HS-5 (cell line): ENCODE measurements at regions not wholly inside any gene's neighbourhood (a gene's known extent, or its start where the extent isn't known, plus 50 kb on each side); places are given as distances from the start of the nearest gene placed in this dataset.
"Not testable (repeated sequence)": the region's sequence is repeated elsewhere in the genome, so short reads cannot be mapped to it uniquely, and the experiment has no call there.

ENCODE experiments used
- DNase-seq: peaks from one replicate; pipeline ENCODE4 v3.0.0-alpha.2; 2012; ENCODE audit warnings: low read depth

GRCh38 chr4:79175716-79176115 lies 150.1 kb downstream of the NAA11 start:
- DNase-seq, result no peak

- peak; percentile 20 for DNase-seq
Observed at GRCh38 chr4:79174490-79175252, 151.2 kb downstream of the NAA11 start.

DNA sequence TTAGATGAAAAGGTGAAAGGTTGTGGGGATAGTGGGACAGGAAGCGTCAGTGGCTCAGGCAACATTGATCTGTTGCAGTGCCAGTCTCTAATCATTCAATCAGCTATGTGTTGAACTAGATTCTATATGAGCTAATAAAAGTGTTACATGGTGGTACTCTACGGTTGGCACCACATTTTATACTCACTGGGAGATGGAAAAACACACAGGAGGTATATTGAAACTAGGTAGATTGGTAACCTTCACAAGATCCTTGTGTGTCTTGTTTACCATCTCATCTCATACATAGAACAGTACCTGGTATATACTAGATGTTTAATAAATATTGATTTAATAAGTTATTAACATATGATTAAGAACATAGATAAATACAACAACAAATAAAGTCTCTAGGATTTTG lies 152.7 kb downstream of the NAA11 start:
- no peak for DNase-seq

DNA sequence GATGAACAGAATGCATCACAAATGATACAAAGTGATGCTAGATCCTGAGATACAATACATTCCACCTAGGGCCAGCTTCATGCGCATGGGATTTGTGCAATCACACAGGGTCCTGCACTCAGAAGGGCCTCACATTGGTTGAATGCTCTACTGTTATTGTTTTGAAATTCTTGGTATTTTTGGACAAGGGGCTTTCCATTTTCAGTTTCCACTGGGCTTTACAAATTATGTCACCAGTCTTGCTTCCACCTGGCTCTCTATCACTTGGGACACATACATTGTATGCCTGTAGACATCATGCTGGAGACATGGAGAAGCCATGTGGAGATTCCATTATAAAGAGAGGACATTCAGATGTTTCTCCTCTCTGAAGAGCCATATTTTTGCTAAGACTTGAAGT lies 155.8 kb downstream of the NAA11 start:
- DNase-seq, result no peak

DNA sequence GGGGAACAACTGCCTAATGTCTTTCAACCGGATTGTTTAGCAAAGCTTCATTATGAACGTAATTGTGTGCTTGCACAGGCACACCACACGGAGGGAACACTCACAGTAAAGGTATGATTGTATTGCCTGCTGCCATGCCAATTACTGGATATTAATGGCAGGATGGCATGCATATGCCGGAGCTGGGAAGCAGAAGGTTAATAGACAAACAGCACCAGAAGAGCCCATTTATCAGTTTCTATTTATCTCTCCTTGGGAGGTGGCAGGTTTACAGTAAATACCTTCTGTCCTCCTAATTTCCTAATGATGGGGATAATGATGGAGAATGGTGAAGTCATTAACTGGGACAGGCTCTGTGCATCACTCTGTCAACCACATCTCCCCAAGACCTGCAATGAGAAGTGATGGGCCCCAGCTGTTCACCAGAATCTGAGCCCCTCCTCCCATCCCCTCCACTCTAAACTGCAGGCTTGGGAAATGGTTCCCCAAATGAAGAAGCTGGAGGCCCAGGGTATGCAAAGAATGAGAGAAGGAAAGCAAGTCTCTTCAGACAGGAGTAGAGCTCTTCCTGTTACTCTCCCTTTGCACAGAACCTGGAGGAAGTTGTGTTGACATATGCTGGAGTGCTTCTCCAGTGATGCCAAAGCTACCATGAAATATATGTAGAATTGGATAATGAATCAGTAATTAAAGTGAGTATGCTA lies 160.8 kb downstream of the NAA11 start:
- no peak for DNase-seq

- no peak for DNase-seq
Observed at GRCh38 chr4:79163981-79164490, 161.8 kb downstream of the NAA11 start.

- no peak for DNase-seq
Observed at GRCh38 chr4:79160962-79161361, 164.9 kb downstream of the NAA11 start.

DNA sequence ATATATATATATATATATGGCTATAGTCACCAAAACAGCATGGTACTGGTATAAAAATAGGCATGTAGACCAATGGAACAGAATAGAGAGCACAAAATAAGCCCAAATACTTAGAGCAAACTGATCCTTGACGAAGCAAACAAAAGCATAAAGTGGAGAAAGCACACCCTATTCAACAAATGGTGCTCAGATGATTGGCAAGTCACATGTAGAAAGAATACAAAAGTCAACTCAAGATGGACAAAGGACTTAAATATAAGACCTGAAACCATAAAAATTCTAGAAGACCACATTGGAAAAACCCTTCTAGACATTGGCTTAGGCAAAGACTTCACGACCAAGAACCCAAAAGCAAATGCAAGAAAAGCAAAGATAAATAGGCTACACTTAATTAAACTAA lies 167.2 kb downstream of the NAA11 start:
- DNase-seq, result not testable (repeated sequence)

DNA sequence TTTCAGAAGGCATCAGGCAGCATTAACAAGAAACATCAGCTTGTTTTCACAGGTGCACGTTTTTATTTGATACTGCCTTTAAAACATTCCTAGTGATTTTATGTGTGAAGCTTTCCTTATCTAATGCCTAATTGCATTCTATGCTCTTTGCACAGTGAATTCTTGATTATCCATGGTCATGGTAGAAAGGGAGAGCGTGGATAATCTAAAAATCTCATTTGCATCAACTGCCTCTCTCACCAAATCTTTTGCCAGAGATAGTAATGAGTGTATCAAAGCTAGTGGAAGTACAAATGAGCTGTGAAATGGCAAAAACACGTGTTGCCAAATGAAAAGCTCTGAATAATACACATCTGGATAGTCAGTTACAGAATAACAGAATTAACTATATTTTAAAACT lies 170.5 kb downstream of the NAA11 start:
- no peak for DNase-seq

- DNase-seq, result no peak
Observed at GRCh38 chr4:79150820-79151416, 174.9 kb downstream of the NAA11 start.

DNA sequence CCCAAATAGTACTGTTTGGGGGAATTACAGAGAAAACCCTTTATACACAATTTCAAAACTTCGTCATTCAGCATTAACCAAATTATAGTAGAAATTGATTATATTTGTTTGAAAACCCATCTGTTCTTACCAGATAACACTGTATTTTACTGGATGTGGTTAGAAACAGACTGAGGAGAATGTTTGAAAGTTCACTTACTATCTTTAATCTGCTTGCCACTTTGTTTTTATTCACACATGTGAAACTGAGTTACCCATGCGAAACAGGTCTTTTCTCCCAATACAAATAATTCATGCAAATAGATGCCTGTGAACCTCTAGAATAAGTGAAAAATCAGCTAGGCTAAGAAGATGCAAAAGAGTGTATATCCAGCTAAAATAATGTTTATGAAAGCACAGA lies 177.5 kb downstream of the NAA11 start:
- DNase-seq, result no peak

DNA sequence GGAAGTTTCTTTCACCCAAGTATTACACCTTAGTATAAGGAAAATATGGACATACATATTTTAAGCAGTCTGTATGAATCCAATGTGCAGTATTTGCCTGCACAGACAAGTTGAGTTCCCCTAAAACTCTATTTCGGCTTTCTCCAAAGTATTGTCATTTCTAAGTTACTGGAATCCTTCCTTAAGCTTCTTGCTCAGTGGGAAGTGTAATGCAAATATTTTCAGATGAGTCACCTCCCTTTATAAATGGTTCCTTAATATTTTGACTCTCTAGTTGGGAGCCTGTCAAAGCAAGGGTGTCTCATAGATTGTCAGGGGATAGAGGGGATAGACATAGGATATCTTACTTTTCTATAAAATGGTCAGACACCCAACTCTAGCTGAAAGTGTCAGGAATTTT lies 178.6 kb downstream of the NAA11 start:
- DNase-seq, result no peak

DNA sequence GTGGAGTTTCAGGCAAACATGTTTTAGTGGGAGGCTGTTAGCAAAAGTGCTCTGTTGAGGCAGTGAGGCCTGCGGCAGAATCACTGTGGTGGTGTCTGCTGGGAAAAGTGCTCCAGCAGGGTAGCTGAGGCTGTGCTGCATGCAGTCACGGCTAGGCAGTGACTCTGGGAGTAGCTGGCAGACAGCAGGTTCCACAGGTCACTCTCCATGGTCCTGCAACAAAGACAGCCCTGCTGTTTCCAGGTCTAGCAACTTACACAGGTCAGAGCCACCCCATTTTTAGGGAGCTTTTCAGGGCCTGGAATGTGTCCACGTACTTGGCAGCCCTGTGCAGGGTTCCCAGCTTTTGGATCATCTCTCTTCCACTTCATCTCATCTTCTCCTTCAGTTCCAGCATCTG lies 184.3 kb downstream of the NAA11 start:
- DNase-seq, result no peak

GRCh38 chr4:79134767-79135166 lies 191.1 kb downstream of the NAA11 start:
- no peak for DNase-seq

DNA sequence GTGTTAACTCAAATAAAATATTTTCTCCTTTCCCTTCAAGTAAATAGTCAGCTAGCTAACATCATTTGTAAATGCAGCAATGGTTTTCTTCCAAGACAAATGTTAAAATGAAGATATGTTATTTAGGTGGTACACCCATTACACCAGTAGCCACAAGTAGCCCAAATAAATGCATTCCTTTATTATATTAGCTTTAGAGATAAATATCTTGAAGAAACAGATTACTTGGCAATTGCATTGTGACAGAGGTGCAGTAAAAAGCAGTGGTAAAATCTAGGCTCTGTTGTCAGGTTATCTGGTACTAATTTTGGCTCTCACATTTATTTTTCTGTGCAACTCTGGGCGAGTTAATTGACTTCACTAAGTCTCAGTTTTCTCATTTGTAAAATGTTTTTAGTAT lies 193.0 kb downstream of the NAA11 start:
- DNase-seq, result no peak

- DNase-seq, result no peak
Observed at GRCh38 chr4:79121875-79122358, 182.7 kb upstream of the PAQR3 start.

DNA sequence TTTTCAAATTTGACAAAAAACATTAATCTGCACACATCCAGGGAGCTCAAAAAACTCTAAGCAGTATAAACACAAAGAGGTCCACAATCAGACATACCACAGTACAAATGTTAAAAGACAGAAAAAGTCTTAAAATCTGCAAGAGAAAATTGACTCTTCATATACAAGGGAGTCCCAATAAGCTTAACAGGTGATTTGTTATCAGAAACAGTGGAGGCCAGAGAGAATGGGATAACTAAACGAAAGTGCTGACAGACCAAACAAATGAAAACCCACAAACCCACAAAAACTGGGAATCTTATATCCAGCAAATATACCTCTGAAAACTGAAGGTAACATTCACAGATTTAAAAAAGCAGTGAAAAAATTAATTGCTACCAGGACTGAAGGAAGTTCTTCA lies 182.0 kb upstream of the PAQR3 start:
- DNase-seq, result no peak

GRCh38 chr4:79117051-79117450 lies 177.8 kb upstream of the PAQR3 start:
- DNase-seq, result not testable (repeated sequence)

- DNase-seq, result no peak
Observed at GRCh38 chr4:79107014-79107413, 167.8 kb upstream of the PAQR3 start.

DNA sequence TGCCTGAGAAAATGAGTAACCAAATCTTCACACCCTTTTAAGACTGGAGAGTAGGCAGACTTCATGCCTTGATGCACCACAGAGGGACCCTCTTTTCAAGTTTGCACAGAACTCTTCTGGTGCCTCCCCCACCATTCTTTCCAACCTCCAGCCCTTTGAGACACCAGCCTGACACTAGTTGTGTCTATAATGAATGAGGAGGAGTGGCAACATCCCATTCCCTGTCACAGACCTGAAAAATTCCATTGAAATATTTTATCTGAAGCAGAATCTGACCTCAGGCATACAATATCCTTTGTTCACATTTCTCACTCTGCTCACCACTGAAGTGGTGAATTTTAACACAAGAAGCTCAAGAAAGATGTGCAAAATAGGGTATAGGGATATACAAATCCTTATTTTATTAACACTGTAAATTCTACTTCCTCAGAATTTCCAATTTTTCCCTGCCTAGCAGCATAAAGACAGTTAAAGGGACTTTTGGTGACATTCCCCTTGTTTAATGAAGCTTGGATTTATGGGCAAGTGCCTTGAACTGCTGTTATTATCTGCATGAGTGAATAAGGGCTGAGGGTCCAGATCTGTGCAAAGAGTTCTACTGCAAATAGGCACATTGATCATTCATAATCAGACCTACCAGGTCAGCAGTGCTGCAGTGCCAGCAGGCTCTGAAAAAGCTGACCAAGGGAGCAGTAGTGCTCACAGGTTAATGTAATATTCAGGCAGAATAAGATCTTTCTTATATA lies 149.9 kb upstream of the PAQR3 start:
- DNase-seq, result no peak

DNA sequence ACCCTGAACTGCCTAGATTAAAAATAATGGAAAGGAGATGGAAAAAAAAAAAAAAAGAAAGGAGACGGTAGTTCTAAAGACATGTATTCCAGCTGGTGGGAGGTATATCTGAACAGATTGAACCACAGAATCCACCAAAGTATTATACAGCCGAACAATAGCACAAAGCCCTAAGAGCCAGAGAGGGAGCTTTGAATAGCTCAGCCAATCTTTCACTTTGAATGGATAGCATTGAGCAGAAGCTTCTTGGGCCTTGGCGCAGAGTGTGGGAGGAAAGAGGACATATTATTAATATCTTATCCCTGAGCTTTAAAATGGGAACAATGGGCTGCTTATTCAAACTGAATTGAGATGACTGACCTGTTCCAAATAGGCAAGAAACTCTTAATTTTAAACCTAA lies 147.8 kb upstream of the PAQR3 start:
- no peak for DNase-seq

- no peak for DNase-seq
Observed at GRCh38 chr4:79083406-79084010, 144.3 kb upstream of the PAQR3 start.
